OCI-LY1 (cell line): ENCODE measurements at regions not wholly inside any gene's neighbourhood (a gene's known extent, or its start where the extent isn't known, plus 50 kb on each side); places are given as distances from the start of the nearest gene placed in this dataset.

Experiments used
- H2AFZ ChIP-seq: fragments of 200-600 bp; sonication (generic), shearing (Covaris generic); 2 replicates; pipeline ENCODE4 v1.6.0; 2014; ENCODE audit warnings: antibody characterized with exemption, mild to moderate bottlenecking, low read length
- H3F3A ChIP-seq: fragments of 200-600 bp; sonication (generic), shearing (Covaris generic); 2 replicates; pipeline ENCODE4 v1.6.0; 2014; ENCODE audit warnings: mild to moderate bottlenecking, antibody characterized with exemption, low read length, moderate library complexity; ENCODE audit not compliant: insufficient read depth
- H3K27ac ChIP-seq: fragments of 200-600 bp; sonication (generic); 2 replicates; pipeline ENCODE4 v1.5.1; 2014; ENCODE audit warnings: low read length, mixed run types, mild to moderate bottlenecking, low read depth; ENCODE audit not compliant: poor library complexity, severe bottlenecking
- H3K27me3 ChIP-seq: fragments of 200-600 bp; sonication (generic); 2 replicates; pipeline ENCODE4 v1.6.0; 2014; ENCODE audit warnings: antibody characterized with exemption, mild to moderate bottlenecking, low read length, moderate library complexity; ENCODE audit not compliant: insufficient read depth
- H3K36me3 ChIP-seq: fragments of 200-600 bp; sonication (generic); 2 replicates; pipeline ENCODE4 v1.6.1; 2014; ENCODE audit warnings: mild to moderate bottlenecking, antibody characterized with exemption, low read length, moderate library complexity, mixed read lengths; ENCODE audit not compliant: insufficient read depth
- H3K4me1 ChIP-seq: fragments of 200-600 bp; sonication (generic); 2 replicates; pipeline ENCODE4 v1.5.1; 2014; ENCODE audit warnings: mild to moderate bottlenecking, low read length, moderate library complexity; ENCODE audit not compliant: insufficient read depth, severe bottlenecking
- H3K4me2 ChIP-seq: fragments of 200-600 bp; sonication (generic), shearing (Covaris generic); 2 replicates; pipeline ENCODE4 v1.6.1; 2014; ENCODE audit warnings: low read length
- H3K4me3 ChIP-seq: fragments of 200-600 bp; sonication (generic); 2 replicates; pipeline ENCODE4 v1.5.1; 2014; ENCODE audit warnings: low read length, low read depth, mild to moderate bottlenecking, mixed read lengths; ENCODE audit not compliant: poor library complexity, severe bottlenecking
- H3K79me2 ChIP-seq: fragments of 200-600 bp; shearing (Covaris generic); 2 replicates; pipeline ENCODE4 v1.6.1; 2016; ENCODE audit warnings: mixed run types, low read length, mixed read lengths; ENCODE audit not compliant: insufficient read depth
- H3K9ac ChIP-seq: fragments of 200-600 bp; sonication (generic), shearing (Covaris generic); 2 replicates; pipeline ENCODE4 v1.6.1; 2014; ENCODE audit warnings: mild to moderate bottlenecking, low read length, mixed read lengths
- H3K9me2 ChIP-seq: fragments of 200-600 bp; sonication (generic), shearing (Covaris generic); 2 replicates; pipeline ENCODE4 v1.6.1; 2014; ENCODE audit warnings: low read depth, mild to moderate bottlenecking, low read length, mixed read lengths
- H3K9me3 ChIP-seq: fragments of 200-600 bp; shearing (Covaris generic); 2 replicates; pipeline ENCODE4 v1.6.1; 2014; ENCODE audit warnings: low read length, mixed read lengths
- H4K20me1 ChIP-seq: fragments of 200-600 bp; sonication (generic), shearing (Covaris generic); 2 replicates; pipeline ENCODE4 v1.6.0; 2016; ENCODE audit warnings: mild to moderate bottlenecking, low read length; ENCODE audit not compliant: insufficient read depth
- CTCF ChIP-seq: fragments of 200-600 bp; sonication (generic), shearing (Covaris generic); IDR thresholded peaks from 2 replicates; pipeline ENCODE4 v1.5.1; 2017; ENCODE audit warnings: mild to moderate bottlenecking, antibody characterized with exemption, low read length, moderate library complexity, mixed read lengths
- EZH2 ChIP-seq: fragments of 200-600 bp; sonication (generic), shearing (Covaris generic); IDR thresholded peaks from 2 replicates; pipeline ENCODE4 v1.8.0; 2017; ENCODE audit warnings: borderline replicate concordance, mixed run types, mild to moderate bottlenecking, antibody characterized with exemption, low read length, moderate library complexity, mixed read lengths

- no peaks in the 10 kb centered on the region for H3K27me3 ChIP-seq
- no peaks in the 10 kb centered on the region for H3K4me1 ChIP-seq
- no peak overlapping the region for H3K9ac ChIP-seq
- no peaks in the 10 kb centered on the region for H3K9me3 ChIP-seq
- H3K27ac ChIP-seq = no peak overlapping the region
- no peaks in the 10 kb centered on the region for H4K20me1 ChIP-seq
- H3K9me2 ChIP-seq = no peaks in the 10 kb centered on the region
- H2AFZ ChIP-seq = no peak overlapping the region
- H3F3A ChIP-seq = no peaks in the 10 kb centered on the region
- no peaks in the 10 kb centered on the region for H3K79me2 ChIP-seq
- no peak overlapping the region for H3K4me3 ChIP-seq
- H3K36me3 ChIP-seq = no peaks in the 10 kb centered on the region
- TF ChIP-seq EZH2 = no peak
- TF ChIP-seq CTCF = no peak
- no peak overlapping the region for H3K4me2 ChIP-seq
Observed at GRCh38 chr1:29767769-29768425, 531.6 kb downstream of the PTPRU start.

- Histone ChIP-seq H3K4me1 (no peaks in the 10 kb centered on the region), H3F3A (no peaks in the 10 kb centered on the region), H3K9me3 (no peaks in the 10 kb centered on the region), H2AFZ (no peak overlapping the region), H3K27ac (no peak overlapping the region), H3K79me2 (no peaks in the 10 kb centered on the region), H3K4me3 (no peak overlapping the region), H3K27me3 (no peaks in the 10 kb centered on the region), H3K4me2 (no peak overlapping the region), H3K9me2 (no peaks in the 10 kb centered on the region), H3K36me3 (no peaks in the 10 kb centered on the region), H3K9ac (no peak overlapping the region), H4K20me1 (no peaks in the 10 kb centered on the region)
- no peak for TF ChIP-seq EZH2
- TF ChIP-seq CTCF = no peak
Observed at GRCh38 chr1:29767088-29767685, 530.9 kb downstream of the PTPRU start.

GRCh38 chr1:29762635-29763034, 526.3 kb downstream of the PTPRU start:
- H3K9ac ChIP-seq = no peak overlapping the region
- no peaks in the 10 kb centered on the region for H3K4me1 ChIP-seq
- no peaks in the 10 kb centered on the region for H3K79me2 ChIP-seq
- no peaks in the 10 kb centered on the region for H3K27me3 ChIP-seq
- H3K36me3 ChIP-seq = no peaks in the 10 kb centered on the region
- TF ChIP-seq EZH2 = no peak
- no peak for TF ChIP-seq CTCF
- no peak overlapping the region for H3K4me3 ChIP-seq
- no peaks in the 10 kb centered on the region for H4K20me1 ChIP-seq
- no peak overlapping the region for H2AFZ ChIP-seq
- H3K4me2 ChIP-seq = no peak overlapping the region
- H3K27ac ChIP-seq = no peak overlapping the region
- H3K9me2 ChIP-seq = no peaks in the 10 kb centered on the region
- H3F3A ChIP-seq = no peaks in the 10 kb centered on the region
- H3K9me3 ChIP-seq = no peaks in the 10 kb centered on the region
